Stomach smooth muscle (tissue), 2 donors: ENCODE measurements at regions not wholly inside any gene's neighbourhood (a gene's known extent, or its start where the extent isn't known, plus 50 kb on each side); places are given as distances from the start of the nearest gene placed in this dataset.
"Not testable (repeated sequence)": the region's sequence is repeated elsewhere in the genome, so short reads cannot be mapped to it uniquely, and the experiment has no call there.

ENCODE experiments used
- H3K27ac ChIP-seq: one replicate; pipeline ENCODE4 v1.7.0; 2013; ENCODE audit warnings: mild to moderate bottlenecking, low read length, inconsistent platforms
- H3K27me3 ChIP-seq, 2 donors: one replicate each; pipeline ENCODE4 v1.7.0; 2013; ENCODE audit warnings: low read length in 2 of 2; ENCODE audit not compliant: insufficient read depth in 2 of 2, control insufficient read depth in 1 of 2
- H3K36me3 ChIP-seq, 2 donors: one replicate each; pipeline ENCODE4 v1.7.0; 2013; ENCODE audit warnings: low read length in 2 of 2; ENCODE audit not compliant: control insufficient read depth in 2 of 2, insufficient read depth in 2 of 2
- H3K4me1 ChIP-seq: one replicate; pipeline ENCODE4 v1.7.0; 2013; ENCODE audit warnings: low read length; ENCODE audit not compliant: control insufficient read depth, insufficient read depth
- H3K4me3 ChIP-seq, 2 donors: one replicate each; pipeline ENCODE4 v1.7.0; 2013; ENCODE audit warnings: low read length in 2 of 2
- H3K9ac ChIP-seq, 2 donors: one replicate each; pipeline ENCODE4 v1.7.0; 2013; ENCODE audit warnings: low read length in 2 of 2, mild to moderate bottlenecking in 1 of 2
- H3K9me3 ChIP-seq, 2 donors: one replicate each; pipeline ENCODE4 v1.7.0; 2013; ENCODE audit warnings: low read length in 2 of 2; ENCODE audit not compliant: control insufficient read depth in 2 of 2
- donor health status: healthy.
- donor health status: Pancreatic carcinoma.

DNA sequence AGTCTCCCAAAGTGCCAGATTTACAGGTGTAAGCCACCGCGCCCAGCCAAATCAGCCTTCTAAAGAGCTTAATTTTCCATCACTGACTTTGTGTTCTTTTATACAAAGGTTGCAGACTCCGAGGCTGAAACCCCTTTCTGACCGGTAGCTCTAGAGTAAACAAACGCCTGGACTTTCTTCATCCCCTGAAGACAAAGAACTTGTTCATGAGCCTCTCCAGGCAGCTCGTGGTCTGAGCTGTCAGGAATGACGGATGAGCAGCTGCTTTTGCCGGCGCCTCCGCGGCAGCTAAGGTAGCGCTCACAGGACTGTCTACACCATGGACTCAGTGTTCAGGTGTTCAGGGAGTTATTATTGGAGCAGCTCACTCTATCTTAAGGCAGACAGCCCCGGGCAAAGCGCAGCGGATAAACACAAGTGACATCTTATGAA, 128.5 kb upstream of the ERRFI1 start:
- Histone ChIP-seq H3K4me1 (peaks cover 18% of the 10 kb centered on the region), H3K9ac (peak overlapping the region in 1 of 2 donors; percentile 41), H3K36me3 (no peaks in the 10 kb centered on the region), H3K27me3 (no peaks in the 10 kb centered on the region), H3K9me3 (no peaks in the 10 kb centered on the region), H3K27ac (peak overlapping the region; percentile 58), H3K4me3 (peak overlapping the region in 1 of 2 donors; percentile 47)

DNA sequence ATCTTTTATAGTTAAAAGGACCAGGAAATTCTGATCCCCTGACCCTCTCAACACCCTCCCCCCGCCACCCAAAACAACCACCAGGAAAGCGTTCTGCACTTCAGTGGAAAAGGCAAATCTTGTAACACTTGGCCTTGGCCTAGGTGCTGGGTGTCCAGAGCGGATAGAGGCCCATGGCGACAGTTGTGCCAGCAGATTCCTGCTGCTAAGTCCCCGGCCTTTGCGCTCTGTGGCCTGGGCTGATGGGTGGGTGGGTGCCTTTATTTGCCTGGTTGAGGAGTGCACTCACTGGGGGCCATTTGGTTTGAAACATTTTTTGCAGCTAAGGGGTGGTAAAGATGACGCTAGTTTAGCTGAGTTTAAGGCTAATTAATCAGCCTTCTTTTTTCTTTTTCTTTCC, 127.9 kb upstream of the ERRFI1 start:
- no peaks in the 10 kb centered on the region for H3K27me3 ChIP-seq
- peaks cover 18% of the 10 kb centered on the region for H3K4me1 ChIP-seq
- peak overlapping the region; percentile 58 for H3K27ac ChIP-seq
- H3K9ac ChIP-seq = no peak overlapping the region
- no peaks in the 10 kb centered on the region for H3K36me3 ChIP-seq
- no peak overlapping the region for H3K4me3 ChIP-seq
- no peaks in the 10 kb centered on the region for H3K9me3 ChIP-seq

DNA sequence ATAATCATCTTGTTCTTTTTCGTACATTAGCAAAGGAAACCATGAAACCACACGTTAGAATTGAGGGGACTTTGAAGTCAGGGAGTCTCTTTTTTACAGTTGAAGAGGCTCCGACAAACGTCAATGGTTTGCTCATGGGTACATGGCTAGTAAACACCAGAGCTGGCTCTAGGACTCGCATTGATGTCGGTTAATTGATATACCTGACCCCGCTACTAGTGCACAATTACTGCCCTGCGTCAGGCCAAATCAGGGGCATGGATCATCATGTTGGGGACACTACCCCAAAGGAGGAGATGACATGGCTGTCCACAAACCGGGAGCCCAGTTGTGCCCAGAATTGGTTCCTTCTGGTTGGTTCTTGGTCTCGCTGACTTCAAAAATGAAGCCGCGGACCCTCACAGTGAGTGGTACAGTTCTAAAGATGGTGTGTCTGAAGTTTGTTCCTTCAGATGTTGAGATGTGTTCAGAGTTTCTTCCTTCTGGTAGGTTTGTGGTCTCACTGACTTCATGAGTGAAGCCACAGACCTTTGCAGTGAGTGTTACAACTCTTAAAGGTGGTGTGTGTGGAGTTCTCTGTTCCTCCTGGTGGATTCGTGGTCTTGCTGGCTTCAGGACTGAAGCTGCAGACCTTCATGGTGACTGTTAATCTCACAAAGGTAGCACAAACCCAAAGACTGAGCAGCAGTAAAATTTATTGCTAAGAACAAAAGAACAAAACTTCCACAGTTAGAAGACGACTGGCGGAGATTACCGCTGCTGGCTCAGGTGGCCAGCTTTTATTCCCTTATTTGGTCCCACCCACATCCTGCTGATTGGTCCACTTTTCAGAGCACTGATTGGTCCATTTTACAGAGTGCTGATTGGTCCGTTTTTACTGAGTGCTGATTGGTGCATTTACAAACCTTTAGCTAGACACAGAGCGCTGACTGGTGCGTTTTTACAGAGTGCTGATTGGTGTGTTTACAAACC, 126.9 kb upstream of the ERRFI1 start:
- Histone ChIP-seq H3K36me3 (no peaks in the 10 kb centered on the region), H3K9ac (no peak overlapping the region), H3K4me3 (no peak overlapping the region), H3K27me3 (no peaks in the 10 kb centered on the region), H3K9me3 (no peaks in the 10 kb centered on the region), H3K27ac (no peak overlapping the region), H3K4me1 (peaks cover 12% of the 10 kb centered on the region)

DNA sequence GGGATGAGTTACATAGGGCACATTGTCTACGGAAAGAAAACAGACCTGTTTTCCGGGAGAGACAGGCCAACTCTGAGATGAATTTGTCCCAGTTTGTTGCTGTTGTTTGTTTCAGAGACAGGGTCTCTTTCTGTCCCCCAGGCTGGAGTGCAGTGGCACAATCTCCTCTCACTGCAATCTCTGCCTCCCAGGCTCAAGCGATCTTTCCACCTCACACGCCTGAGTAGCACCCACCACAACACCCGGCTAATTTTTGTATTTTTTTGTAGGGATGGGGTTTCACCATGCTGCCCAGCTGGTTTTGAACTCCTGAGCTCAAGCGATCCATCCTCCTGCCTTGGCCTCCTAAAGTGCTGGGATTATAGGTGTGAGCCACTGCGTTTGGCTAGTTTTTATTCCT, 125.5 kb upstream of the ERRFI1 start:
- Histone ChIP-seq H3K4me3 (no peak overlapping the region), H3K9ac (no peak overlapping the region), H3K27ac (no peak overlapping the region), H3K9me3 (no peaks in the 10 kb centered on the region), H3K27me3 (no peaks in the 10 kb centered on the region), H3K4me1 (peaks cover 12% of the 10 kb centered on the region), H3K36me3 (no peaks in the 10 kb centered on the region)

DNA sequence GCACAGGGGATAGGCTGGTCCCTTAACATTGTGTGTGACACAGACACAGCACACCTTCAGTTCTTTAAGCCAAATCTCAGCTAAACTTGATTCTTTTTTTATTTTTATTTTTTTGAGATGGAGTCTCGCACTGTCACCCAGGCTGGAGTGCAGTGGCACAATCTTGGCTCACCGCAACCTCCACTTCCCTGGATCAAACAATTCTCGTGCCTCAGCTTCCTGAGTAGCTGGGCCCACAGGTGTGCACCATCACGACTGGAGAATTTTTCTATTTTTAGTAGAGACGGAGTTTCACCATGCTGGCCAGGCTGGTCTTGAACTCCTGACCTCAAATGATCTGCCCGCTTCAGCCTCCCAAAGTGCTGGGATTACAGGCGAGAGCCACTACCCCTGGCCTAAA, 123.6 kb upstream of the ERRFI1 start:
- not testable (repeated sequence) for H3K4me3 ChIP-seq, H3K4me1 ChIP-seq, H3K9me3 ChIP-seq, H3K27ac ChIP-seq, H3K9ac ChIP-seq, H3K36me3 ChIP-seq, H3K27me3 ChIP-seq

DNA sequence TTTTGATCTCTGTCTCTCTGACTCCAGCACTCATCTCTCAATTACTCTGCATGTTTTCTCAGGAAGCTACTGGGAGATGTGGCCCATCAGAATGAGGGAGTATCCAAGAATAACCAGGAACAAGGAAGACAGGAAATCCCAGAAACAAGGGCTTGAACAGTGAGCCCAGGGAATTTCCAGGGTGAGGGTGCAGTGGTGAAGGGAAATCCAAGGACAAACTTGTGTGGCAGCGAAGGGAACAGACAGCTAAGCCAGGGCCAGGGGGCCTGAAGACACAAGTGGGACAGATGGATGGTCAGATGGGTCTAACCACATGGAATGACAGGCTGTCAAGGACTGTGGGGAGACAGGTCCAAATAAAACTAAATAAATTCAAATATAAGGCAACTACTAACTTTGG, 121.8 kb upstream of the ERRFI1 start:
- Histone ChIP-seq H3K36me3 (no peaks in the 10 kb centered on the region), H3K4me1 (peaks cover 6% of the 10 kb centered on the region), H3K27me3 (no peaks in the 10 kb centered on the region), H3K27ac (no peak overlapping the region), H3K9me3 (no peaks in the 10 kb centered on the region), H3K4me3 (no peak overlapping the region), H3K9ac (no peak overlapping the region)

DNA sequence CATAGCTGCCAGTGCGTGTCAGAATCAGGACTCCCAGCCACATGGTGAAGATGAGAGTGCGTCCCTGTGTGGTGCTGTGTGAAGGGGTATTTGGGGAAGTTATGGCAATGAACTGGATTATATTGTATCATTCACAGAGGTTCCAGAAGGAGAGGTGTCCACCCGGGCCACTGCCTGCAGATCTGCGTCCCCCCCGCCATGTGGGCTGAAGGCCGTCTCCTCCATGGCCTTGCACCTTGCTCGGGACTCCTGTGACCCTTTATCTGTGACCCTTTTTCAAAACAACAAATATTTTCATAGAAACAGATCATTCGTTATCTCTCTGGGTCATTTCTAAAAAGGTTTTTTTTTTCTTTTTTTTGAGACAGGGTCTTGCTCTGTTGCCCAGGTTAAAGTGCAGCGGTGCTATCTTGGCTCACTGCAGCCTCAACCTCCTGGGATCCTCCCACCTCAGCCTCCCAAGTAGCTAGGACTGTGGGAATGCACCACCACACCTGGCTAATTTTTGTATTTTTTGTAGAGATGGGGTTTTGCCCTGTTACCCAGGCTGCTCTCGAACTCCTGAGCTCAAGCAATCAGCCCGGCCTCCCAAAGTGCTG, 120.2 kb upstream of the ERRFI1 start:
- no peak overlapping the region for H3K27ac ChIP-seq
- no peaks in the 10 kb centered on the region for H3K36me3 ChIP-seq
- H3K9ac ChIP-seq = no peak overlapping the region
- no peaks in the 10 kb centered on the region for H3K27me3 ChIP-seq
- no peak overlapping the region for H3K4me3 ChIP-seq
- peaks cover 8% of the 10 kb centered on the region for H3K4me1 ChIP-seq
- no peaks in the 10 kb centered on the region for H3K9me3 ChIP-seq

DNA sequence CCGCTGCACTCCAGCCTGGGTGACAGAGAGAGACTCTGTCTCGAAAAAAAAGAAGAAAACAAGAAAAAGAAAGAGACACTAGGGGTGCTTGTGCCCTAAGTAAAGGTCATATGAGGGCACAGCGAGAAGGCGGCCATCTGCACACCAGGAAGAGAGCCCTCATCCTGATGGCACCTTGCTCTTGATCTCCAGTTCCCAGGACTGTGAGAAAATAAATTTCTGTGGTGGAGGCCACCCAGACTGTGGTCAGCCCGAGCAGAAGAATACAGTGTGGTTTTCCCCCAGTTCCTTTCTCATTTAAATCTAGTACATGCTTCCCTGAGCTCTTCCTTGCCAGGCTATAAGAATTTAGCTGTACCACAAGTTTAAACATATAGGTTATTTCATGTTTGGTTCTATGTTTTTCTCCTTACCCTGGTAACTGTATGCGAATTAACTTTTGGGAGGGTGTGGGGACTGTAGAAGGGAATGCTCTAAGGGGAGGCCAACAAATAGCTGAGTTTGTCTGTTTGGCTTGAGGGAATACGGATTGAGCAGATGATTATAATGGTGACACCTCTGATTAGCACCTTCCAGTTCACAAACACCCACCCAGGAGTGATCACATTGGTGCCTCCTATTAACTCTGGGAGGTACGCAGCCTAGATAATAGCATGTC, 119.6 kb upstream of the ERRFI1 start:
- H3K27me3 ChIP-seq = no peaks in the 10 kb centered on the region
- H3K4me1 ChIP-seq = peaks cover 8% of the 10 kb centered on the region
- H3K4me3 ChIP-seq = no peak overlapping the region
- H3K9ac ChIP-seq = no peak overlapping the region
- no peaks in the 10 kb centered on the region for H3K36me3 ChIP-seq
- H3K27ac ChIP-seq = no peak overlapping the region
- H3K9me3 ChIP-seq = no peaks in the 10 kb centered on the region

DNA sequence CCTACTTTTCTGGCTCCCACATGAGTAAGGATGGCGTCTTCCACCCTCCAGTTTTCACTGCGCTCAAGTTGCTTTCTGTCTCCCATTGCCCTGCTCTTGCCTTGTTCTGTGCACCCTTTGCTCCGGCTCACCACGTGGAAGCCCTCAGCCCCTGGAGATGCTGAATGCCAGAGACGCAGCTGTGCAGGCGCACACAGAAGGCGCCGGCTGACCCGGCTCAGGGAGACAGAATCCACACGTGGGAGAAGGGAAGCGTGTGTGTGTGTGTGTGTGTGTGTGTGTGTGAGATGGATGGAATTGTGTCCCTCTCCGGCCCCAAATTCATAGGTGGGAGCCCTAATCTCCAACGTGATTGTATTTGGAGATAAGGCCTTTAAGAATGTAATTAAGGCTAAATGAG, 118.2 kb upstream of the ERRFI1 start:
- no peak overlapping the region for H3K27ac ChIP-seq
- H3K4me1 ChIP-seq = peaks cover 8% of the 10 kb centered on the region
- H3K9me3 ChIP-seq = no peaks in the 10 kb centered on the region
- no peak overlapping the region for H3K4me3 ChIP-seq
- H3K36me3 ChIP-seq = no peaks in the 10 kb centered on the region
- no peaks in the 10 kb centered on the region for H3K27me3 ChIP-seq
- no peak overlapping the region for H3K9ac ChIP-seq

DNA sequence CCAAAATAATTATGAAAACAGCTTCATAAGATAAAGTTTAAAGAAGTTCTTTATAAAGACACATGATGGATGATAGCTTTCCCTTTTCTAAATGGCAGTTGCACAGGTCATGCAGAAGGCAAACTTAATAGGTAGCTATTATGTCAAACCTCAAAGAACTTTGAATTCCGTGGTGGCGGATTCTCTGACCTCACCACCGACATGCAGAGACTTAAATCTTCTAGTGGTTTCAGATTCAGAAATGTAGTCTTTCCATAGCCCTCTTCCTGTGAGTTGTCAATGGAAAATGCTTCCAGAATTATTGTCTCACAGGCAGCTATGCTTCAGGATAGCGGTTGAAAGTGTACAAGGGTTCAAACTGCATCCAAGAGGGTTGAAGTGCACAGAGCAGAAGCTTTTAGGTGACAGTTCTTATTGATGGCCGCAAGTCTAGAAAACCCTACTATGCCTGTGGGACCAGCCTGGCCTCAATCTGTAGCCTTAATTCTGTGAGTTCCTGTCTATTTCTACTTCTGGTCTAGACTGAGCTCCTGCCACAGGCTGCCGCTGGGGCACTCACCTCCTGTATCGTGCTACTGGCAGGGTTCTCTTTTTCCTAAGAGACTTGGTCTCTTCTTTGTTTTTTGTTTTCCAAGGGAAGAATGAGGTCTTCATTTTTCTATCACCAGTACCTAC, 117.0 kb upstream of the ERRFI1 start:
- peaks cover 8% of the 10 kb centered on the region for H3K4me1 ChIP-seq
- H3K4me3 ChIP-seq = no peak overlapping the region
- no peaks in the 10 kb centered on the region for H3K36me3 ChIP-seq
- H3K27ac ChIP-seq = peak overlapping the region; percentile 37
- H3K27me3 ChIP-seq = no peaks in the 10 kb centered on the region
- H3K9me3 ChIP-seq = no peaks in the 10 kb centered on the region
- H3K9ac ChIP-seq = no peak overlapping the region
